ENCODE measurements at regions not wholly inside any gene's neighbourhood (a gene's known extent, or its start where the extent isn't known, plus 50 kb on each side); places are given as distances from the start of the nearest gene placed in this dataset.
A peak's percentile ranks its signal among the peaks of the same experiment; 100 is the strongest.
"Not testable (repeated sequence)": the region's sequence is repeated elsewhere in the genome, so short reads cannot be mapped to it uniquely, and the experiment has no call there.

DNA sequence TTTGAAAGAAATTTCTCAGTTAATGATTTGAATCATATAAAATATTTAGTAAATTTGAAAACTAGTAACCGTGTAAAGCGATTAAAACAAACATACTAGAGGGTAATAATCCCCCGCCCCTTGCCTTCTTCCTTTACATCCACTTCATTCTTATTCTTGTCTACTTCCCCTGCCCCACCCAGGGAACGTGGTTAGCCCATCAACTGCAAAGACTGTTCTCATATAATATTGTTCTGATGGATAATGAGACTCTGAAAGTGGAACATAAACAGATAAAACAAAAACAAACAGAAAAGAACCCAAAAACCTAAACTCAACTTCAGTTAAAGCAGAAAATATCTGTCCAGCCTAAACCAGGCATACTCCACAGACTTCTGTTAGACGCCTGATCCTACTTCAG is 108.1 kb upstream of the GTF2H2C_2 start:
- not testable (repeated sequence) for H3K9me2 ChIP-seq (ENCODE audit: insufficient read depth); H3K79me2 ChIP-seq (replicated peaks; ENCODE audit: insufficient read depth); H3K4me3 ChIP-seq; H3K4me2 ChIP-seq; H3K27me3 Mint-ChIP-seq (ENCODE audit: insufficient read depth, low read depth, poor library complexity); H3K27ac ChIP-seq (ENCODE audit: low read depth); H3K36me3 ChIP-seq (ENCODE audit: insufficient read depth); H4K20me1 ChIP-seq (replicated peaks; ENCODE audit: insufficient read depth); H3K27me3 ChIP-seq (ENCODE audit: insufficient read depth); DNase-seq (ENCODE audit: low spot score); H3K4me1 Mint-ChIP-seq; H3K9me3 Mint-ChIP-seq; H3K36me3 Mint-ChIP-seq (ENCODE audit: low read depth); H3F3A ChIP-seq (replicated peaks; ENCODE audit: low read depth); H3K27ac Mint-ChIP-seq; H3K4me3 Mint-ChIP-seq; H3K4me1 ChIP-seq (ENCODE audit: insufficient read depth); ATAC-seq
- H2AFZ ChIP-seq, result 0 out of 2 replicates have a peak overlapping the region, but pooled peaks have one; percentile 83

All from GM23338 (cell line).